OCI-LY3 (cell line): ENCODE measurements at regions not wholly inside any gene's neighbourhood (a gene's known extent, or its start where the extent isn't known, plus 50 kb on each side); places are given as distances from the start of the nearest gene placed in this dataset.

Experiments
- EZH2phosphoT487 ChIP-seq: fragments of 200-600 bp; shearing (Covaris generic); IDR thresholded peaks from 2 replicates; pipeline ENCODE4 v1.6.1; 2018; ENCODE audit warnings: antibody characterized with exemption, mixed run types, low read depth
- TF ChIP-seq, protein P1 (sequence below): fragments of 200-600, 300-600 bp; sonication (generic); IDR thresholded peaks from 2 replicates; pipeline ENCODE4 v1.5.1; 2014; ENCODE audit warnings: antibody characterized with exemption, low read length, low read depth

- TF ChIP-seq, protein P1, sequence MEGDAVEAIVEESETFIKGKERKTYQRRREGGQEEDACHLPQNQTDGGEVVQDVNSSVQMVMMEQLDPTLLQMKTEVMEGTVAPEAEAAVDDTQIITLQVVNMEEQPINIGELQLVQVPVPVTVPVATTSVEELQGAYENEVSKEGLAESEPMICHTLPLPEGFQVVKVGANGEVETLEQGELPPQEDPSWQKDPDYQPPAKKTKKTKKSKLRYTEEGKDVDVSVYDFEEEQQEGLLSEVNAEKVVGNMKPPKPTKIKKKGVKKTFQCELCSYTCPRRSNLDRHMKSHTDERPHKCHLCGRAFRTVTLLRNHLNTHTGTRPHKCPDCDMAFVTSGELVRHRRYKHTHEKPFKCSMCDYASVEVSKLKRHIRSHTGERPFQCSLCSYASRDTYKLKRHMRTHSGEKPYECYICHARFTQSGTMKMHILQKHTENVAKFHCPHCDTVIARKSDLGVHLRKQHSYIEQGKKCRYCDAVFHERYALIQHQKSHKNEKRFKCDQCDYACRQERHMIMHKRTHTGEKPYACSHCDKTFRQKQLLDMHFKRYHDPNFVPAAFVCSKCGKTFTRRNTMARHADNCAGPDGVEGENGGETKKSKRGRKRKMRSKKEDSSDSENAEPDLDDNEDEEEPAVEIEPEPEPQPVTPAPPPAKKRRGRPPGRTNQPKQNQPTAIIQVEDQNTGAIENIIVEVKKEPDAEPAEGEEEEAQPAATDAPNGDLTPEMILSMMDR = no peak
- TF ChIP-seq EZH2phosphoT487 = no peak
Measured at GRCh38 chr13:111537115-111537728, 216.8 kb downstream of the TEX29 start.
